CD4-positive, alpha-beta T cell treated with Interleukin-4 for 1 hour (primary cell): ENCODE measurements at regions not wholly inside any gene's neighbourhood (a gene's known extent, or its start where the extent isn't known, plus 50 kb on each side); places are given as distances from the start of the nearest gene placed in this dataset.

Experiments used
- DNase-seq, 2 donors: peaks; one replicate each; pipeline ENCODE4 v3.0.0-alpha.2; 2020 to 2022

DNA sequence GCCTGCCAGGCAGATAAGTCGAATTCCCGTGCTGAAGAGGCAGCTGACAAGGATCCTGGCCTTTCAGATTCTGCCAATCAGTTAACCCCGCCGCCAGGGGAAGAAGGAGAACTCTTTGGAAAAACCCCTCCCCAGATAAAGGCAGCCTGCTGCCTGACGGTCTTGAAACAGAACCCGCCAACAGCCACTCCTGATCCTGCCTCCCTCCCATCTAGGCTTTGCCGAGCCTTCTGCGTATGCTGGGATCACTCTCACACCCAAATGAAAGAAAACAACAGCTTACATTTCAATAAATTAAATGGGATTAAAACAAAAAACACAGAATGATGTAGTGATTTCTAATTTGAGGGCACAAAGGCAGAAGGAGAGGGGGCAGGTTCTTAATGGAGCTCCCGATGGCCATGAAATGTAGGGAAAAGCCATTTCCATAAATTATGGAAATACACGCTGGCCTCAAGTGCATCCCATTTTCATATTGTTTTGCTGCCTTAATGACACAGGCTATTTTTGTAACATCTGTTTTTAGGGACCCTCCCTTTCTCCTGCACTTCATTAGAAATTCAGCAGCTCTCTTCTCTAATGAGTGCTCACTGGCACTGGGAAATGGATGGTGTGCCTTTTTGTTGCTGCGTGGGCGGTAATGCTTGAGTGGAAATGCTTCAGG lies 319.1 kb downstream of the MED10 start:
- no peak for DNase-seq

- no peak for DNase-seq
Measured at GRCh38 chr5:6058055-6058715, 320.2 kb downstream of the MED10 start.

- DNase-seq = no peak
Measured at GRCh38 chr5:6056280-6056679, 322.1 kb downstream of the MED10 start.

DNA sequence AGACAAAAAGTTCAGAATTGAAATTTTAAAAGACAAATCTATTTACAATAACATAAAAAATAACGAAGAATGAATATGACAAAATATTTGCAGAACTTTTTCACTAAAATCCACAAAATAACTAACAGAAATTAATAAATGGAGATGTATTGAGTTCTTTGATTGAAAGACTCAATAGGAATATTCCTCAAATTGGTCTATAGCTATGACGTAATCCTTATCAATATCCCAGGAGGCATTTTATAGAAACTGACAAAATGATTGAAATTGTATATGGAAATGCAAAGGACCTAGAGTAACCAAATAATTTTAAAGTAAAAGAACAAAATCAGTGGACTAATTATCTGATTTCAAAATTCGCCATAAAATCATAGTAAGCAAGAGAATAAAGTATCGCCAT lies 328.7 kb downstream of the MED10 start:
- no peak for DNase-seq

- DNase-seq = no peak
Measured at GRCh38 chr5:6048746-6049145, 329.6 kb downstream of the MED10 start.

DNA sequence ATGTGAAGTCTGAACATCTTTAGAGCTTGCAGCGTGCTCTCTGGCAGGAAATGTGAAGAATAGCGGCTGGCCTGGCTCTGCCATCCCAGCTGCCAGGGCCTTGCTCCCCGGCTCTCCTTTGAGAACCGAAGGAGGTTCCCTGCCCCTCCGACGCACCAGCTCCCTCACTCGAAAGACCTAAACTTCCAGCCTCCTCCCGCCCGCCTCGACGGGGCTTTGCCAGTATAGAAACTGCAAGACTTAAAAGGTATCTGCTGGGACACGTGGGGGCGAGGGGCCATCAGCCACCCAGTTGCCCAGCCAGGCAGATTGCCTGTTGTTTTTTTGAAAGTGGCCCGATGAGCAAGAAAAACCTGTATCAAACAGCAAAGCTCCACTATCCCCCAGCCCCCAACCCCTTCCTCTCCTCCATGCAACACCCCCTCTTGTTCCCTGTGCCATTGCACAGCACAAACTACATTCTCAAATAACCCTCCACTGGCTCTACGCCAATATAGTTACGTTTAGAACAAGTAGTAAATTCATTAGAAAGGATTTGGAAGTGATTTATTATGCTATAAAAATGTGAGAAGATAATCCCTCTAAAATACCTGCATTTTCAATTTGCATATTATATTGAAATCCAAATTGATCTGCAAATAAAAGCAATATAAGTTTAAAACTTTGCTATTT lies 331.9 kb downstream of the MED10 start:
- no peak for DNase-seq

GRCh38 chr5:6043491-6044310 lies 334.6 kb downstream of the MED10 start:
- DNase-seq = no peak

GRCh38 chr5:6041977-6042550 lies 336.3 kb downstream of the MED10 start:
- no peak for DNase-seq

DNA sequence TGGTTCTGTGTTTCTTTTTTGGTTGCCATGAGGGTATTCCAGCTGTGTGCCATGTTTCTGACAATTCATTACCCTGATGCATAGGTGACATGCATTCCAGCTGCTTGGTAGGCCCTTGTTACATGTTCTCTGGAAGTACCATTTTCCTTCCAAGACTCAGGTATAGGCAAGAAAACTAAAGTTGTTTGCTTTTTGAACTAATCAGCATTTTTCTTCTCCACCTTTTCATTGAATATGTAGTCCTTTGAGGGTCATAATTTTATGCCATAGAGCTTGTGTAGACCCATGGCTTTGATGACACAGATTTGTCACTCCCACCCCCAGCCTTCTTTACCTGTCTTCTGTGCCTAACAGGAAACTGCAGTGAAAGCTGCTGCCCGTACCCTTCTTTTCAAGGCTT lies 339.2 kb downstream of the MED10 start:
- DNase-seq = no peak

GRCh38 chr5:6036006-6036405 lies 342.3 kb downstream of the MED10 start:
- no peak for DNase-seq

DNA sequence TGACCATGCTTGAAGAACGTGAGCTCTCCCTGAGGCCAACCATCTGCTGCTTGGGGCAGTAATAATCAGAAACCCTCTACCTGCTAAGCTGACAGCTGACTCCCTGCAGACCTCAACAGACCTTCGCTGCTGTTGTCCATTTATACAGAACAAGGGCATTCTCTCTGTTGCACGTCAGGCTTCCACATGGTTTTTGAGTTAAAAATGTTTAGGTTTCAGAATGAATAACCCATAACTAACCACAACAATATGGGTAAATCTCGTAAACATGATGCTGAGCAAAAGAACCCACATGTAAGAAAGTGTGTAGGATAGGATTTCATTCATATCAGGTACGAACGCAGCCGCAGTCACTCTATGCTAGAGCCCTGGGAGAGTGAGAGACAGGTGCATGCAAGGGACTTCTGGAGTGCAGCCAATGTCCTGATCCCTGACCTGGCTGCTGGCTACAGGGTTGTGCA lies 348.5 kb downstream of the MED10 start:
- DNase-seq = no peak

DNA sequence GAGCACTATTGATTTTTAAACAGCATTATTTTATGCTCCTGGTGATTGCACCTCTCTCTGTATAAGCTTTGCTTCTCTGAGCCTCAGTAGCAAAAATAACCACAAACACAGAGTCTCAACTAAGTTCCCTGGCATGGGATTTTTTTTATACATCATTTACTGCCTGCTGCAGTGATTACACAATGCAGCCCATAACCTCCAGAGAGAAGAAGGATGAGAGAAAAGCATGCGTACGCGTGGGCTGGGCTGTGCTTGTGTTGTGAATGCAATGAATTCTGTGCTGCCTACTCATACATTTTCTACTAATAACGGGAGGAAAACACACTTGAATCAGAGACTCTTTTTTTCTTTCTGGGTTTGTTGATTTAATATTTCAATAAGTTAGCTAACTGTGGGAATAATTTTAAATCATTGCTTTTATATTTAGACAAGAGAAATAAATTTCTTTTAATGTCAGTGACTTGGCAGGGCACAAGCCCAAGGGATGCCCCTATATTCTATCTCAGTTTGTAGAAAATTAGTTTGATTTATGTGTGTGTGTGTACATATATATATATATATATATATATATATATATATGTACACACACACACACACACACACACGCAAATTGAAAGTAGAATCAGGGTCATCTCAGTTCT lies 351.5 kb downstream of the MED10 start:
- no peak for DNase-seq

GRCh38 chr5:6019612-6020011 lies 358.7 kb downstream of the MED10 start:
- DNase-seq = no peak

DNA sequence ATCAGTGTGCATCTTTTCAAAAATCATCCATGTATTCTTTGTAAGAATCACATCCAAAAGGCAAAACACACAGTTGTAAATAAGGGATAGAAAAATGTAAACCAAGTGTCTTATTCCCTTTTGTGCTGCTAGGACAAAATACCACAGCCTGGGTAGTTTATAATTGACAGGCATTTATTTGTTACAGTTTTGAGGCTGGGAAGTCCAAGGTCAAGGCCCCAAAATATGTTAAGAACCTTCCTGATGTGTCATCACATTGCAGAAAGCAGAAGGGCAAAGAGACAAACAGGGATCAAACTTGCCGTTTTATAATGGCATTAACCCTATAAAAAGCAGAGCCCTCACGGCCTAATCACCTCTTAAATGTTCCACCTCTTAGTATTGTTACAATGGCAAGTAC lies 364.8 kb downstream of the MED10 start:
- no peak for DNase-seq

DNA sequence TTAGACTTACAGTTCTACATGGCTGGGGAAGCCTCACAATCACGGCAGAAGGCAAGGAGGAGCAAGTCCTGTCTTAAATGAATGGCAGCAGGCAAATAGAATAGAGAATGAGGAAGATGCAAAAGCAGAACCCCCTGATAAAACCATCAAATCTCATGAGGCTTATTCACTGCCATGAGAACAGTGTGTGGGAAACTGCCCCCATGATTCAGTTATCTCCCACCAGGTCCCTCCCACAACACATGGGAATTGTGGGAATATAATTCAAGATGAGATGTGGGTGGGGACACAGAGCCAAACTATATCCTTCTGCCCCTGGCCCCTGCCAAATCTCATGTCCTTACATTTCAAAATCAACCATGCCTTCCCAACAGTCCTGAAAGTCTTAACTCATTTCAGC lies 367.1 kb downstream of the MED10 start:
- DNase-seq = no peak

DNA sequence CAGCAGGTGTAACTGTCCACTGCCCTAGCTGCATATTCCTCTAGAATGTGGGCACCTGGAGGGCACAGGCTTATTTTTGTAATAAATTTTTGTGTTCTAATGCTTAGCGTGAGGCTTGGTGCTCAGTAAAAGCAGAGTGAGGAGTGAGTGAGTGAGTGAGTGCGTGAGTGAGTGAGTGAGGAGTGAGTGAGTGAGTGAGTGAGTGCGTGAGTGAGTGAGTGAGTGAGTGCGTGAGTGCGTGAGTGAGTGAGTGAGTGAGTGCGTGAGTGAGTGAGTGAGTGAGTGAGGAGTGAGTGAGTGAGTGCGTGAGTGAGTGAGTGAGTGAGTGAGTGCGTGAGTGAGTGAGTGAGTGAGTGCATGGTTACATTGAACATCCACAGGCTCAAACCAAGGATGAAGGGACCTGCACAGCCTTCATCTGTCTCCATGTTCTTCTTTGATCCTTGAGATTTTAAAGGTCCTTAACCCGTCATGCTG lies 371.5 kb downstream of the MED10 start:
- DNase-seq = no peak

DNA sequence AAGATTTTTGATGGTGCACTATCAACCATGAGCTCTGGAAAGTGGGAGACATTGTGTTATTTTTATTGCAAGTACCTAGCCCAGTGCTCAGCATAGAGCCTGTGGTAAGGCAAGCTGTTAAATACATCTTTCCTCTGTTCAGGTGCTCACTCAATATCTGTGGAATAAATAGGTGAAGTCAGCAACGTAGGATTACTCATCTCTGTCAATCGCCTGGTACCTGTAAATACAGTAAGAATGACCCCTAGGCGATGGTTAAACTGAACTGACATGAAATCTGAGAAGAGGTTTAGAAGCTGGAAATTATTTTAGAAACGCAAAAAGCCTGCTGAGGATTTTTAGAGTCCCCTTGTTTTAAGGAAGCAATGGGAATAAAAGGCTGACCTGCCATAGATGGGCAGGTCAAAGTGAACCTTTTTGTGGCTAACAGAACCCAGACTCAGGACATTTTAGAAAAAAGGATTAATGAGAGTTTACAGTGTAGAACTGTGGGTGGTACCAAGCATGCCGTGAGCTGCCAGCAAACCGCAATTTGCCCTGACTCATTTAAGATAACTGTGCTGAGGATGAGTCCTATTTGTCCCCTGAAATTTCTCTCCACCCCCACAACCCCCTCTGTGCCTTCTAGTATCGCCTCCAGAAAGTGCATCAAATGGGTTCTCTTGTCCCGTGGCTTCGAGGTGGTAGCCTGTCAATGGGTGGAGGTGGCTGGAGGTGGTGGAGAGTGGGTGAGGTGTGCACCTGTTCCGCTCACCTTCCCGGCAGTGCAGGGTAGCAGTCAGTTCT lies 375.1 kb downstream of the MED10 start:
- DNase-seq = no peak

DNA sequence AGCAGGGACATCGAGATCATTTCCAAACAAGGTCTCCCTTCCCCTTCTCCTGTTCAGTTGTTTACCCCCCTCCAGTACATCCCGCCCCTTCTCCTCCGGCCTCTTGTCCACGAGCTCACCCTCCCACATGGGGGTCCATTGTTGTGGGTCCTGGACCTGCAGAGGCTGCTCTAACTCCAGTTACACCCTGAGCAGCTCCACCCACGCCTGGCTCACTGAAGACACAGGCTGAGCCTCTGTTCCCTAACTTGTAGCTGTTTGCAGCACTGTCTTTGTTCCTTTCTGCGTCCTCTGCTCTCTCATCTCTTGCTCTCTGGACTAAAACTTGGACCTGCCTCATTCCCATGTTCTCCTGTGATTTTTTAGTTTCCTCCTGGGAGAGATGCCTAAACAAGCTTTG lies 377.5 kb downstream of the MED10 start:
- DNase-seq = no peak

- no peak for DNase-seq
Measured at GRCh38 chr5:5995819-5996218, 382.5 kb downstream of the MED10 start.

- DNase-seq = no peak
Measured at GRCh38 chr5:5986492-5987178, 391.7 kb downstream of the MED10 start.

GRCh38 chr5:5985332-5985731 lies 393.0 kb downstream of the MED10 start:
- DNase-seq = no peak
